SK-N-SH (cell line): ENCODE measurements at regions not wholly inside any gene's neighbourhood (a gene's known extent, or its start where the extent isn't known, plus 50 kb on each side); places are given as distances from the start of the nearest gene placed in this dataset.

Experiments used
- CTCF ChIA-PET: fragments of 300-600, 350-600 bp; formaldehyde crosslinking; extraction: SDS; loops from one replicate; lab custom pipeline; 2021; lab: Yijun Ruan, JAX
- POLR2A ChIA-PET: fragments of 350-600 bp; sonication (Branson Sonifier 250); formaldehyde crosslinking; extraction: SDS; loops from one replicate; lab custom pipeline; 2020; ENCODE audit warnings: antibody characterized with exemption, inconsistent platforms; lab: Yijun Ruan, JAX
- DNase-seq: peaks from one replicate; pipeline ENCODE4 v3.0.0; 2012
- H2AFZ ChIP-seq: fragments of 200-600 bp; sonication (generic); 2 replicates; pipeline ENCODE4 v1.8.1; 2016; ENCODE audit warnings: antibody characterized with exemption, mild to moderate bottlenecking, low read depth
- H3F3A ChIP-seq: fragments of 200-600 bp; sonication (generic); replicated peaks from 2 replicates; pipeline ENCODE3; 2016; ENCODE audit warnings: antibody characterized with exemption, mild to moderate bottlenecking; ENCODE audit not compliant: insufficient read depth
- H3K27ac ChIP-seq, 2 experiments: fragments of 200-500 bp in 1 of 2; fragments of 200-600 bp in 1 of 2; sonication (Bioruptor generic) in 1 of 2; sonication (generic), shearing (Covaris generic) in 1 of 2; 2 replicates each; pipeline versions ENCODE4 v1.5.1 to v1.6.1; 2014 to 2016; ENCODE audit warnings: low read depth in 2 of 2, inconsistent platforms in 1 of 2, low read length in 1 of 2, mild to moderate bottlenecking in 1 of 2, mixed read lengths in 1 of 2
- H3K27me3 ChIP-seq: fragments of 200-600 bp; sonication (generic), shearing (Covaris generic); 2 replicates; pipeline ENCODE4 v1.6.1; 2016; ENCODE audit warnings: mixed run types; ENCODE audit not compliant: insufficient read depth
- H3K36me3 ChIP-seq, 2 experiments: fragments of 200-500 bp in 1 of 2; fragments of 200-600 bp in 1 of 2; sonication (Bioruptor generic) in 1 of 2; sonication (generic) in 1 of 2; replicated peaks in 1 of 2; 2 replicates each; pipeline versions ENCODE3 to v1.5.1; 2014 to 2016; ENCODE audit warnings: low read length in 1 of 2, mild to moderate bottlenecking in 1 of 2; ENCODE audit not compliant: insufficient read depth in 2 of 2, control insufficient read depth in 1 of 2
- H3K4me1 ChIP-seq, 2 experiments: fragments of 200-500 bp in 1 of 2; fragments of 200-600 bp in 1 of 2; sonication (Bioruptor generic) in 1 of 2; sonication (generic), shearing (Covaris generic) in 1 of 2; 2 replicates each; pipeline versions ENCODE4 v1.5.1 to v1.6.1; 2014 to 2016; ENCODE audit warnings: low read depth in 1 of 2, low read length in 1 of 2, mixed run types in 1 of 2; ENCODE audit not compliant: insufficient read depth in 2 of 2, control insufficient read depth in 1 of 2
- H3K4me2 ChIP-seq: fragments of 200-600 bp; sonication (generic), shearing (Covaris generic); 2 replicates; pipeline ENCODE4 v1.6.1; 2017; ENCODE audit warnings: mixed run types
- H3K4me3 ChIP-seq, 2 experiments: fragments of 200-500 bp in 1 of 2; fragments of 200-600 bp in 1 of 2; sonication (Bioruptor generic) in 1 of 2; sonication (generic), shearing (Covaris generic) in 1 of 2; 2 replicates each; pipeline versions ENCODE4 v1.5.1 to v1.8.1; 2014 to 2016; ENCODE audit warnings: low read depth in 2 of 2, inconsistent platforms in 1 of 2, low read length in 1 of 2, mild to moderate bottlenecking in 1 of 2, mixed read lengths in 1 of 2, moderate library complexity in 1 of 2
- H3K79me2 ChIP-seq: fragments of 200-600 bp; sonication (generic); 2 replicates; pipeline ENCODE4 v1.8.1; 2017; ENCODE audit warnings: mild to moderate bottlenecking; ENCODE audit not compliant: insufficient read depth
- H3K9ac ChIP-seq: fragments of 200-600 bp; sonication (generic); 2 replicates; pipeline ENCODE4 v1.6.1; 2017; ENCODE audit warnings: mixed run types
- H3K9me2 ChIP-seq: fragments of 200-600 bp; sonication (generic); 2 replicates; pipeline ENCODE4 v1.6.1; 2017; ENCODE audit warnings: mixed run types
- H3K9me3 ChIP-seq: fragments of 200-600 bp; sonication (generic); 2 replicates; pipeline ENCODE4 v1.6.1; 2017; ENCODE audit warnings: mixed run types, mild to moderate bottlenecking, moderate library complexity
- H4K20me1 ChIP-seq: fragments of 200-600 bp; sonication (generic); 2 replicates; pipeline ENCODE4 v1.6.1; 2017; ENCODE audit warnings: mild to moderate bottlenecking, mixed run types; ENCODE audit not compliant: insufficient read depth
- ELF1 ChIP-seq: IDR thresholded peaks from 2 replicates; pipeline ENCODE4 v1.4.0; 2012
- EZH2phosphoT487 ChIP-seq: fragments of 200-600 bp; sonication (generic); IDR thresholded peaks from 2 replicates; pipeline ENCODE4 v1.6.1; 2017; ENCODE audit warnings: low read depth, mixed run types, mild to moderate bottlenecking, antibody characterized with exemption, moderate library complexity, borderline replicate concordance
- FOSL2 ChIP-seq: IDR thresholded peaks from 2 replicates; pipeline ENCODE4 v1.4.0; 2012; ENCODE audit warnings: low read depth, mild to moderate bottlenecking, moderate library complexity, borderline replicate concordance
- FOXJ3 ChIP-seq: sonication (generic); formaldehyde crosslinking; IDR thresholded peaks from 2 replicates; pipeline ENCODE4 v1.5.1; 2020; ENCODE audit warnings: mild to moderate bottlenecking, missing genetic modification reagents
- GATA2 ChIP-seq: sonication (generic); formaldehyde crosslinking; IDR thresholded peaks from 2 replicates; pipeline ENCODE4 v1.5.0; 2020; ENCODE audit warnings: mild to moderate bottlenecking, missing genetic modification reagents
- MEF2A ChIP-seq: IDR thresholded peaks from 2 replicates; pipeline ENCODE4 v1.4.0; 2012; ENCODE audit warnings: low read depth, borderline replicate concordance
- MXI1 ChIP-seq: IDR thresholded peaks from 2 replicates; pipeline ENCODE4 v1.6.1; 2012; ENCODE audit warnings: mild to moderate bottlenecking, low read depth, low read length, improper control_type of control experiment
- RAD21 ChIP-seq: IDR thresholded peaks from 2 replicates; pipeline ENCODE4 v1.6.1; 2012; ENCODE audit warnings: mild to moderate bottlenecking, low read length
- RFX5 ChIP-seq: IDR thresholded peaks from 2 replicates; pipeline ENCODE4 v1.6.1; 2012; ENCODE audit warnings: mild to moderate bottlenecking, improper control_type of control experiment, low read length
- RXRA ChIP-seq: IDR thresholded peaks from 2 replicates; pipeline ENCODE4 v1.4.0; 2012; ENCODE audit warnings: low read depth, mild to moderate bottlenecking, borderline replicate concordance
- SIN3A ChIP-seq: IDR thresholded peaks from 2 replicates; pipeline ENCODE4 v1.6.1; 2012; ENCODE audit warnings: low read depth, mild to moderate bottlenecking, low read length, moderate library complexity, borderline replicate concordance
- SMC3 ChIP-seq: IDR thresholded peaks from 2 replicates; pipeline ENCODE4 v1.6.1; 2012; ENCODE audit warnings: low read depth, low read length, improper control_type of control experiment
- TCF12 ChIP-seq: IDR thresholded peaks from 2 replicates; pipeline ENCODE4 v1.4.0; 2012
- TEAD4 ChIP-seq: IDR thresholded peaks from 2 replicates; pipeline ENCODE4 v1.4.0; 2012; ENCODE audit warnings: mild to moderate bottlenecking, borderline replicate concordance; ENCODE audit not compliant: insufficient read depth
- YY1 ChIP-seq: IDR thresholded peaks from 2 replicates; pipeline ENCODE4 v1.4.0; 2012; ENCODE audit warnings: low read depth, mild to moderate bottlenecking
- WGBS: methylation state at CpG from one replicate; pipeline ENCODE4 v1.1.6; 2017; ENCODE audit warnings: low lambda C conversion rate; 5-methylcytosine and 5-hydroxymethylcytosine counted together
- TF ChIP-seq, protein P1 (sequence below): fragments of 150-350 bp; IDR thresholded peaks from 2 replicates; pipeline ENCODE4 v1.6.1; 2017; ENCODE audit warnings: antibody characterized with exemption, low read length, low read depth, borderline replicate concordance
- TF ChIP-seq, protein P2 (sequence below): IDR thresholded peaks from 2 replicates; pipeline ENCODE4 v1.4.0; 2012; ENCODE audit warnings: low read depth, borderline replicate concordance
- TF ChIP-seq, protein P3 (sequence below): IDR thresholded peaks from 2 replicates; pipeline ENCODE4 v1.4.0; 2012; ENCODE audit warnings: low read depth
- TF ChIP-seq, protein P4 (sequence below): IDR thresholded peaks from 2 replicates; pipeline ENCODE4 v1.6.1; 2012; ENCODE audit warnings: mild to moderate bottlenecking, low read depth, low read length, moderate library complexity
- TF ChIP-seq, protein P5 (sequence below): IDR thresholded peaks from 2 replicates; pipeline ENCODE4; 2012
- TF ChIP-seq, protein P6 (sequence below): fragments of 150-350 bp; IDR thresholded peaks from 2 replicates; pipeline ENCODE4 v1.6.1; 2016; ENCODE audit warnings: mild to moderate bottlenecking, low read depth, low read length

DNA sequence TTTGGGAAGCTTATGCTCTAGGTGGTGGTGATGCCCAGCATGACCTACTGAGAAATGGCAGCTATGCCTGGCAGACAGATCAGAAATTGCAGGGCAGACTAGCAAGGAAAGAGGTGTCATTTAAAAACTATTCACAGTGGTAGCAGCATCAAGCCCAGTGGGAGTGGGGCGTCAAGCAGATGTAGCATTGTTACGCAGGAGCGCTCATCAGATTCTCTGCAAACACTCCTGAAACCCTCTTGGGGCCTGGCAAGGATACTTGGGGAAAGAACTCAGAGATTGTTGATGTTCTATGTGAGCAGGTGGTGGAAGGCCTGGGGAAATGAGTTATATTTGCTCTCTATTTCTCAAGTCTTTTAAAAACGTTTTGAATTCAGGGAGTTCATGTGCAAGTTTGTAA is 437.6 kb downstream of the RAPGEF2 start:
- ChIA-PET CTCF (interaction anchor here (1.1 kb wide), 1 partner anchor 53 kb away, joined by 3 read pairs; no protein-coding TSS in a partner anchor), POLR2A (no interaction called here)
- TF ChIP-seq FOSL2 = no peak
- no peak for TF ChIP-seq EZH2phosphoT487
- Histone ChIP-seq H3K79me2 (no peaks in the 10 kb centered on the region), H3K9ac (no peak overlapping the region), H3K36me3 (no peaks in the 10 kb centered on the region), H4K20me1 (no peaks in the 10 kb centered on the region), H3K9me3 (peaks cover 3% of the 10 kb centered on the region; the same call in 1 of the 2 replicates), H3F3A (no peaks in the 10 kb centered on the region), H3K4me1 (no peaks in the 10 kb centered on the region; a peak in 1 of 4 replicates), H3K9me2 (no peaks in the 10 kb centered on the region), H3K4me3 (no peak overlapping the region), H2AFZ (no peak overlapping the region), H3K27ac (no peak overlapping the region), H3K4me2 (no peak overlapping the region), H3K27me3 (no peaks in the 10 kb centered on the region)
- DNase-seq = no peak
- WGBS = 50% methylated on average over 4 of the region's 4 CpGs

DNA sequence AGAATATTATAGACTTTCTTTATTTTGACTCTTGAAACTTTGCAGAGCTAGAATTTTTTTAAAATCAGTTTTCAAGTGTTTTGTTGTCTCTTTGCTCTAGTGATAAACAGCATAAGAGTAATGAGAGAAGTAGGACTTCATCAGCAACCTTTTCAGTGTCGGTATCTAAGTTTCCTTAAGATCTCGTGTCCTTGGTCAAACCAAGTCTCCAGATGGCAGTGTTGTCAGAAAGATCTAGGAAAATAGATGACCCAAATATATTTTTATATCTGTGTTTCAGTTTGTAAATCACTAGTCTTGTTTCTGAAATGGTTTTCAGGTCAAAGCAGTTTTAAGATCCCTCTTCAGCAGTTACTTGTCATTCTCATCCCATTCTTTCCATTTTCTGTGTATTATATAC is 438.3 kb downstream of the RAPGEF2 start:
- ChIA-PET CTCF (no interaction called here), POLR2A (no interaction called here)
- Histone ChIP-seq H3K27me3 (no peaks in the 10 kb centered on the region), H4K20me1 (no peaks in the 10 kb centered on the region), H3K4me1 (no peaks in the 10 kb centered on the region; a peak in 1 of 4 replicates), H3F3A (no peaks in the 10 kb centered on the region), H3K4me3 (no peak overlapping the region), H2AFZ (no peak overlapping the region), H3K27ac (no peak overlapping the region), H3K36me3 (no peaks in the 10 kb centered on the region), H3K9me2 (no peaks in the 10 kb centered on the region), H3K9me3 (no peaks in the 10 kb centered on the region), H3K4me2 (no peak overlapping the region), H3K9ac (no peak overlapping the region), H3K79me2 (no peaks in the 10 kb centered on the region)
- DNase-seq = no peak
- TF ChIP-seq RAD21 (no peak), MEF2A (no peak), TEAD4 (no peak), YY1 (no peak), ELF1 (no peak), MXI1 (no peak), SMC3 (no peak), TCF12 (no peak), SIN3A (no peak), RFX5 (no peak), FOXJ3 (CRISPR knock-in tag) (no peak), RXRA (no peak), GATA2 (CRISPR knock-in tag) (no peak)
- TF ChIP-seq, protein P1, sequence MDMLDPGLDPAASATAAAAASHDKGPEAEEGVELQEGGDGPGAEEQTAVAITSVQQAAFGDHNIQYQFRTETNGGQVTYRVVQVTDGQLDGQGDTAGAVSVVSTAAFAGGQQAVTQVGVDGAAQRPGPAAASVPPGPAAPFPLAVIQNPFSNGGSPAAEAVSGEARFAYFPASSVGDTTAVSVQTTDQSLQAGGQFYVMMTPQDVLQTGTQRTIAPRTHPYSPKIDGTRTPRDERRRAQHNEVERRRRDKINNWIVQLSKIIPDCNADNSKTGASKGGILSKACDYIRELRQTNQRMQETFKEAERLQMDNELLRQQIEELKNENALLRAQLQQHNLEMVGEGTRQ = no peak
- TF ChIP-seq, protein P2, sequence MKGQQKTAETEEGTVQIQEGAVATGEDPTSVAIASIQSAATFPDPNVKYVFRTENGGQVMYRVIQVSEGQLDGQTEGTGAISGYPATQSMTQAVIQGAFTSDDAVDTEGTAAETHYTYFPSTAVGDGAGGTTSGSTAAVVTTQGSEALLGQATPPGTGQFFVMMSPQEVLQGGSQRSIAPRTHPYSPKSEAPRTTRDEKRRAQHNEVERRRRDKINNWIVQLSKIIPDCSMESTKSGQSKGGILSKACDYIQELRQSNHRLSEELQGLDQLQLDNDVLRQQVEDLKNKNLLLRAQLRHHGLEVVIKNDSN = no peak
- TF ChIP-seq, protein P3, sequence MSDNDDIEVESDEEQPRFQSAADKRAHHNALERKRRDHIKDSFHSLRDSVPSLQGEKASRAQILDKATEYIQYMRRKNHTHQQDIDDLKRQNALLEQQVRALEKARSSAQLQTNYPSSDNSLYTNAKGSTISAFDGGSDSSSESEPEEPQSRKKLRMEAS = no peak
- TF ChIP-seq, protein P4, sequence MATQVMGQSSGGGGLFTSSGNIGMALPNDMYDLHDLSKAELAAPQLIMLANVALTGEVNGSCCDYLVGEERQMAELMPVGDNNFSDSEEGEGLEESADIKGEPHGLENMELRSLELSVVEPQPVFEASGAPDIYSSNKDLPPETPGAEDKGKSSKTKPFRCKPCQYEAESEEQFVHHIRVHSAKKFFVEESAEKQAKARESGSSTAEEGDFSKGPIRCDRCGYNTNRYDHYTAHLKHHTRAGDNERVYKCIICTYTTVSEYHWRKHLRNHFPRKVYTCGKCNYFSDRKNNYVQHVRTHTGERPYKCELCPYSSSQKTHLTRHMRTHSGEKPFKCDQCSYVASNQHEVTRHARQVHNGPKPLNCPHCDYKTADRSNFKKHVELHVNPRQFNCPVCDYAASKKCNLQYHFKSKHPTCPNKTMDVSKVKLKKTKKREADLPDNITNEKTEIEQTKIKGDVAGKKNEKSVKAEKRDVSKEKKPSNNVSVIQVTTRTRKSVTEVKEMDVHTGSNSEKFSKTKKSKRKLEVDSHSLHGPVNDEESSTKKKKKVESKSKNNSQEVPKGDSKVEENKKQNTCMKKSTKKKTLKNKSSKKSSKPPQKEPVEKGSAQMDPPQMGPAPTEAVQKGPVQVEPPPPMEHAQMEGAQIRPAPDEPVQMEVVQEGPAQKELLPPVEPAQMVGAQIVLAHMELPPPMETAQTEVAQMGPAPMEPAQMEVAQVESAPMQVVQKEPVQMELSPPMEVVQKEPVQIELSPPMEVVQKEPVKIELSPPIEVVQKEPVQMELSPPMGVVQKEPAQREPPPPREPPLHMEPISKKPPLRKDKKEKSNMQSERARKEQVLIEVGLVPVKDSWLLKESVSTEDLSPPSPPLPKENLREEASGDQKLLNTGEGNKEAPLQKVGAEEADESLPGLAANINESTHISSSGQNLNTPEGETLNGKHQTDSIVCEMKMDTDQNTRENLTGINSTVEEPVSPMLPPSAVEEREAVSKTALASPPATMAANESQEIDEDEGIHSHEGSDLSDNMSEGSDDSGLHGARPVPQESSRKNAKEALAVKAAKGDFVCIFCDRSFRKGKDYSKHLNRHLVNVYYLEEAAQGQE = no peak
- TF ChIP-seq, protein P5, sequence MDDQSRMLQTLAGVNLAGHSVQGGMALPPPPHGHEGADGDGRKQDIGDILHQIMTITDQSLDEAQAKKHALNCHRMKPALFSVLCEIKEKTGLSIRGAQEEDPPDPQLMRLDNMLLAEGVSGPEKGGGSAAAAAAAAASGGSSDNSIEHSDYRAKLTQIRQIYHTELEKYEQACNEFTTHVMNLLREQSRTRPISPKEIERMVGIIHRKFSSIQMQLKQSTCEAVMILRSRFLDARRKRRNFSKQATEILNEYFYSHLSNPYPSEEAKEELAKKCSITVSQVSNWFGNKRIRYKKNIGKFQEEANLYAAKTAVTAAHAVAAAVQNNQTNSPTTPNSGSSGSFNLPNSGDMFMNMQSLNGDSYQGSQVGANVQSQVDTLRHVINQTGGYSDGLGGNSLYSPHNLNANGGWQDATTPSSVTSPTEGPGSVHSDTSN = no peak
- TF ChIP-seq, protein P6, sequence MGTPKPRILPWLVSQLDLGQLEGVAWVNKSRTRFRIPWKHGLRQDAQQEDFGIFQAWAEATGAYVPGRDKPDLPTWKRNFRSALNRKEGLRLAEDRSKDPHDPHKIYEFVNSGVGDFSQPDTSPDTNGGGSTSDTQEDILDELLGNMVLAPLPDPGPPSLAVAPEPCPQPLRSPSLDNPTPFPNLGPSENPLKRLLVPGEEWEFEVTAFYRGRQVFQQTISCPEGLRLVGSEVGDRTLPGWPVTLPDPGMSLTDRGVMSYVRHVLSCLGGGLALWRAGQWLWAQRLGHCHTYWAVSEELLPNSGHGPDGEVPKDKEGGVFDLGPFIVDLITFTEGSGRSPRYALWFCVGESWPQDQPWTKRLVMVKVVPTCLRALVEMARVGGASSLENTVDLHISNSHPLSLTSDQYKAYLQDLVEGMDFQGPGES = no peak
- WGBS = 37% methylated on average over 2 of the region's 2 CpGs
